Muscle layer of duodenum (tissue), 2 donors: ENCODE measurements at regions not wholly inside any gene's neighbourhood (a gene's known extent, or its start where the extent isn't known, plus 50 kb on each side); places are given as distances from the start of the nearest gene placed in this dataset.
"Not testable (repeated sequence)": the region's sequence is repeated elsewhere in the genome, so short reads cannot be mapped to it uniquely, and the experiment has no call there.

ENCODE experiments used
- H3K27ac ChIP-seq: one replicate; pipeline ENCODE4 v1.7.0; 2013; ENCODE audit warnings: mild to moderate bottlenecking, low read length
- H3K27me3 ChIP-seq: one replicate; pipeline ENCODE4 v1.7.0; 2013; ENCODE audit warnings: low read depth, mild to moderate bottlenecking, control low read depth, low read length
- H3K36me3 ChIP-seq, 2 donors: one replicate each; pipeline ENCODE4 v1.7.0; 2013; ENCODE audit warnings: low read length in 2 of 2, control low read depth in 1 of 2, mild to moderate bottlenecking in 1 of 2; ENCODE audit not compliant: insufficient read depth in 2 of 2, control insufficient read depth in 1 of 2
- H3K4me1 ChIP-seq, 2 donors: one replicate each; pipeline ENCODE4 v1.7.0; 2013; ENCODE audit warnings: low read length in 2 of 2, mild to moderate bottlenecking in 2 of 2, control low read depth in 1 of 2, moderate library complexity in 1 of 2; ENCODE audit not compliant: insufficient read depth in 2 of 2, control insufficient read depth in 1 of 2
- H3K4me3 ChIP-seq, 2 donors: one replicate each; pipeline ENCODE4 v1.7.0; 2013; ENCODE audit warnings: low read length in 2 of 2, low read depth in 1 of 2, mild to moderate bottlenecking in 1 of 2
- H3K9me3 ChIP-seq, 2 donors: one replicate each; pipeline ENCODE4 v1.7.0; 2013; ENCODE audit warnings: low read length in 2 of 2, control low read depth in 1 of 2, mild to moderate bottlenecking in 1 of 2; ENCODE audit not compliant: control insufficient read depth in 1 of 2
- donor health status: healthy.

DNA sequence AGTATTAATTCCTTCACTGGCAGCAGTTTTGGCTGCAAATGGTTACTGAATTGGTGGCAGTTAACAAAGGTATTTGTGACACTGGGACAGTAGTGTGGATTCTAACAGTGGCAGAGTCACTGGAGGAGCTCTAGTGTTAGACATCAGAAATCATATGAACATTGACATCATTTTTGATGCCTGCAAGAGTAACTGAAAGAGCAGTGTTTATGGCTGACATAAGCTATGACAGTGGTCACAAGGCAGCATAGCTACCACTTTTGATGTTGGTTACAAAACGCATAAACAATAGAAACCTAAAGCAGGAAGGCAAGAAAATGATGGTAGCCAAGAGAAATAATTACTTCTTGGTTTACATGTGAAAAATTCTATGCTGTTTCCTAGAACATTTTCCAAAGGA, 326.7 kb upstream of the MAN1A1 start:
- Histone ChIP-seq H3K4me1 (no peaks in the 10 kb centered on the region), H3K4me3 (no peak overlapping the region), H3K36me3 (no peaks in the 10 kb centered on the region), H3K27ac (no peak overlapping the region), H3K9me3 (no peaks in the 10 kb centered on the region), H3K27me3 (no peaks in the 10 kb centered on the region)

DNA sequence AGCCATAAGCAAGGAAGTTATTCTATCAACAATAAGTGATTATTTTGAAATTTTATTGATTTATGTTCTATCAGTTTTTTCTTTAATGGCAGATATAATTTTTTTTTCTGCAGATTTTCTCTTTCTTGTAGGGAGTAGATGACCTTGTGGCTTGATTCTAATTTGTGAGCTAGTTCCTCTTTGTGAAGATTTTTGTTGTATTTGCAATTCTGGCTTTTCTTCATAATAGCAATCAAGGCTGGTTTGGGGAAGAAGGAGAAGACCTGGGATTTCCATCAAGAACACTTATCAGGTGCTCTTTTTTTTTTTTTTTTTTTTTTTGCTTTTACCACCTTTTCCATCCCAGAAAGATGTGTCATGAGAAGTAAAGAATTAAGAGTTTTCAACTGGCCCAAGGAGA, 324.2 kb upstream of the MAN1A1 start:
- no peaks in the 10 kb centered on the region for H3K27me3 ChIP-seq
- no peaks in the 10 kb centered on the region for H3K4me1 ChIP-seq
- H3K36me3 ChIP-seq: no peaks in the 10 kb centered on the region
- no peak overlapping the region for H3K27ac ChIP-seq
- H3K9me3 ChIP-seq: no peaks in the 10 kb centered on the region
- no peak overlapping the region for H3K4me3 ChIP-seq

DNA sequence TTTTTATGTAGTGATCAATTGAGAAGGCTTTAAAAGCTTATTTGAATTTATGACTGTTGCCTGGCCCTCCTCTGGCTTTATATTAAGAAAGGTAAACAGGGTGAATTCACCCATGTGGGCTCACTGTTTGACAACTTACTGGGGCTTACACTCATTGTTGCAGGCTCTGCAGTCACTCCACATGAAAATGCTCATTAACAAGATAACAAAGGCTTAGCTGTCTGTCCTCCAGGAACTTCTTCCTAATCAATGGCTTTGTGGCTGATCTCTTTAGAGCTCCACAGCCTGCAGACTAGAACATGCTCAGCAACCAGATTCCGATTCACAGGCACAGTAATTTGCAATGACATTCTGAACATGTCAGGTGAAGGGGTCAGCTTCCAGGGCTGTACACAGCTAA, 323.2 kb upstream of the MAN1A1 start:
- no peaks in the 10 kb centered on the region for H3K9me3 ChIP-seq
- no peaks in the 10 kb centered on the region for H3K4me1 ChIP-seq
- no peak overlapping the region for H3K27ac ChIP-seq
- no peaks in the 10 kb centered on the region for H3K27me3 ChIP-seq
- H3K36me3 ChIP-seq: no peaks in the 10 kb centered on the region
- H3K4me3 ChIP-seq: no peak overlapping the region

DNA sequence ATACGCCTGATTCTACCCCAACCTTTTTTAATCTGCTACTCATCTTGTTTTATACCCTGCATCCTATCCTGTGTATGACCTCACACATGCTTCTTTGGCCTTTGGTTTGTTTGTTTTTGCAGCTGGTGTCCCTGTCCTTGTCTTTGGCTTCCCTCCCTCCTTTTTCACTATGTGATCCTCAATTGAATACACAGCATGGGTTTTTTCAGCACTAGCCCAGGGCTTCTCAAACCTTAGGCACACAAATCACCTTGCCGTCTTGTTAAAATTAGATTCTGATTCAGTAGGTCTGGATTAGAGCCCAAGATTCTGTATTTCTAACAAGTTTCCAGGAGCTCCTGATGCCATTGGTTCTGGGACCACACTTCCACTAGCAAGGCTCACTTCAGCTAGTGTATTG, 321.5 kb upstream of the MAN1A1 start:
- no peak overlapping the region for H3K27ac ChIP-seq
- H3K4me3 ChIP-seq: no peak overlapping the region
- no peaks in the 10 kb centered on the region for H3K9me3 ChIP-seq
- no peaks in the 10 kb centered on the region for H3K36me3 ChIP-seq
- no peaks in the 10 kb centered on the region for H3K27me3 ChIP-seq
- no peaks in the 10 kb centered on the region for H3K4me1 ChIP-seq

DNA sequence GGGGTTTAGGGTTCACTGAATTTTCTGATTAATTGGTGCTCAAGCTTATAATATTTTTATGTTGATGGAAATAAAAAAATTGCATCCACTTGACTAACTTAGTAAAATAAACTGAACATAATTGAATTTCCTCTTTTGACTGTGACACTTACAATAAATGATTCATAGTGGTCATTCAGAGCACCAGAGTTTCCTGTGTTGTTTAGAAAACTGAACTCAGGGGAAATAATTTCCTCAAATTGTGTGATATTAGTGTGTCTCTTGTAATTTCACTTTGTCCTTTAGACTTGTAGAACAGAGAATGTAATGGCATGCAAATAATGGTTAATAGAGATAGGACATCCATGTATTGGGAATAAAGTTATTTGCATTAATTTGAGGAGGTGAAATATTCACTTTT, 319.7 kb upstream of the MAN1A1 start:
- Histone ChIP-seq H3K4me3 (no peak overlapping the region), H3K36me3 (no peaks in the 10 kb centered on the region), H3K4me1 (no peaks in the 10 kb centered on the region), H3K9me3 (no peaks in the 10 kb centered on the region), H3K27ac (no peak overlapping the region), H3K27me3 (no peaks in the 10 kb centered on the region)

DNA sequence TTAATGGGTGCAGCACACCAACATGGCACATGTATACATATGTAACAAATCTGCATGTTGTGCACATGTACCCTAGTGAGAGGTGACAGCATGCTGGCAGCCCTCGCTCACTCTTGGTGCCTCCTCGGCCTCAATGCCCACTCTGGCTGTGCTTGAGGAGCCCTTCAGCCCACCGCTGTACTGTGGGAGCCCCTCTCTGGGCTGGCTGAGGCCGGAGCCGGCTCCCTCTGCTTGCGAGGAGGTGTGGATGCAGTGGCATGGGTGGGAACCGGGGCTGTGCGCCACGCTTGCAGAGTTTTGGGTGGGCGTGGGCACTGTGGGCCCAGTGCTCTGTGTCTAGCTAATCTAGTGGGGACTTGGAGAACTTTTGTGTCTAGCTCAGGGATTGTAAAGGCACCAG, 315.9 kb upstream of the MAN1A1 start:
- not testable (repeated sequence) for H3K27me3 ChIP-seq, H3K36me3 ChIP-seq, H3K27ac ChIP-seq, H3K9me3 ChIP-seq, H3K4me1 ChIP-seq, H3K4me3 ChIP-seq

DNA sequence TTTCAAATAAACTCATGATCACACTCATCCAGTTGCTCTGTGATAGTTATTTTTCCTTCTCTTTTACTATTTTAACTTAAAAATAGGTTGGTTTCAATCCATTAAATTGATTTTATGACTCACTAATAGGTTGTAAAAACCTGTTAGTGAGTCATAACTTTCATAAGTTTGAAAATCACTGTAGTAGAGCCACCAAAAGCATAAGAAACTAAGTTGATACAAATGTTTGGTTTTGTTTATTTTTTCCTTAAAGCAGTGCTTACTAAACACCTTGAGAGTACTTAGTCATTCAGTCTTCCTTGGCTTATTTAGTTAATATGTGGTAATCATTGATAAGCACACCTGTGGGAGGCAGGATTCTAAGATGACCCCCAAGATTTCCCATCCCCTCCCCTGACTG, 312.1 kb upstream of the MAN1A1 start:
- H3K36me3 ChIP-seq: no peaks in the 10 kb centered on the region
- no peak overlapping the region for H3K4me3 ChIP-seq
- H3K4me1 ChIP-seq: no peaks in the 10 kb centered on the region
- H3K9me3 ChIP-seq: no peaks in the 10 kb centered on the region
- H3K27me3 ChIP-seq: no peaks in the 10 kb centered on the region
- H3K27ac ChIP-seq: no peak overlapping the region

DNA sequence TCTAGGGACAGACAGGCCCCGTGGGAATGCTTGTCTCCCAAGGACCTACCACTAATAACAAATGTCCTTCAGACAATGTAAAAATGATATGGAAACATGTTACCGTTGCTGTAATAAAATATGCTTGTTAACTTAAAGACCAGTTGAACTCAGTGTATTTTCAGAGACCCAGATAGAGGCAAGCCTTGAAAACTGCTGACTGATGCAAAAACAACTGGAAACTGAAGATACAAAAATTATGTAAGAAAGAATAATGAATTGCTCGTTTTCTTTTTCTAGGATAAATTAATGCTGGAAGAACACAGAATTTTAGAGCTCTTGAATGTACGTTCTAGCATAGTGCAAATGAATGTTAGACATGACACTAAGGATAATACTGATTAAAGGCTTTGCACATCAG, 311.5 kb upstream of the MAN1A1 start:
- no peaks in the 10 kb centered on the region for H3K36me3 ChIP-seq
- H3K27me3 ChIP-seq: no peaks in the 10 kb centered on the region
- no peaks in the 10 kb centered on the region for H3K4me1 ChIP-seq
- no peak overlapping the region for H3K27ac ChIP-seq
- no peaks in the 10 kb centered on the region for H3K9me3 ChIP-seq
- H3K4me3 ChIP-seq: no peak overlapping the region

DNA sequence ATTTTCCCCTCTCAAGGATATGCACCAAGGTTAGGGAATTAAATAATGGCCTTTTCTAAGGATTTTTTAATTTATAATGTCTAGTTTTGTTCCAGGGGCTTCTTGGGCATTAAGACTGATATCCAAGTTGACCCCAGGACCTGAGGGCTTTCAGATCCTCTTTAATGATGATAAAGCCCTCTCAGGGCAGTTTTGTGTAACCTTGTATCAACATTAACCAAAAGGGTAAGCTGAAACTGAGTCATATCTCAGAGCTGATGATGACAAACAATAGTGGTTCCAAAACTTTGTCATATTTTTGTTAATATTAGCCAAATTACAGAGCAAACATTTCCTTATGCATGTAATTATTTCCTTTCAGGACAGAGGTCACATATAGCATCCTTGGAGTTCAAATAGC, 309.4 kb upstream of the MAN1A1 start:
- H3K9me3 ChIP-seq: no peaks in the 10 kb centered on the region
- no peaks in the 10 kb centered on the region for H3K36me3 ChIP-seq
- H3K27me3 ChIP-seq: no peaks in the 10 kb centered on the region
- H3K4me1 ChIP-seq: no peaks in the 10 kb centered on the region
- H3K27ac ChIP-seq: no peak overlapping the region
- H3K4me3 ChIP-seq: no peak overlapping the region

DNA sequence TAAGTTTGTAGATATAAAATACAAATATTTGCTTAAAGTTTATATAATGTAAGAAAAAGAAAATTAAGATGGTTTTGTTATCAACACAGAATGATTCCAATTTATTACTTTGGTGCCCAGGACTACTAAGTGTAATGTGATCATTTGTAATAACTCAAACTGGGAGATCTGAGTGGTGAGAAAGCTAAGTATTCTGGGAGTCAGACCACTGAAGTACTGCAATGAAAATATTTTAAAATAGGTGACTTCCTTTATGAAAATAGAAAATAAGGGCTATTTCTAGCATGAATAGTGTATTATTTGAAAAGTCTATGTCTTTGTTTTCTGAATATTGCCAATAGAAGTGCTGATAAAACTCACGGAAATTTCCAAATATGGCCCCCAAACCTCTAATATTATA, 305.6 kb upstream of the MAN1A1 start:
- Histone ChIP-seq H3K9me3 (no peaks in the 10 kb centered on the region), H3K36me3 (no peaks in the 10 kb centered on the region), H3K4me1 (no peaks in the 10 kb centered on the region), H3K4me3 (no peak overlapping the region), H3K27me3 (no peaks in the 10 kb centered on the region), H3K27ac (no peak overlapping the region)

DNA sequence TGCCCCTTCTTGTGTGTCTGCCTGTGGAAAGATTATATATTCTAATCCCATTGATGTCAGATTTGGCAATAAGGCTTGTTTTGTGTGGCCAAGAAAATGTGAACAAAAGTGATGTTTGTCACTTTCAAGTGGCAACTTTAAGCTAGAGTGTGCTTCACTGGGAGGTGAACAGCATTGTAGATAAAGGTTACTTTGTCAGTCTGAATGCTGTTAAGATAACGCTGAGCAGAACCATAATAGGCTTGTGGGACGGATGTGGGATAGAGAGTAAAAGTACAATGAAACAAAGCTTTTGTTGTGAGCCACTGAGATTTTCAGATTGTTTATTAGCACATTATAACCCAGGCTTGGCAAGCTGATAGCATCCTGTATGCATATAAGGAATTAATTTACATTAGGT, 303.8 kb upstream of the MAN1A1 start:
- Histone ChIP-seq H3K27me3 (no peaks in the 10 kb centered on the region), H3K36me3 (no peaks in the 10 kb centered on the region), H3K4me3 (no peak overlapping the region), H3K27ac (no peak overlapping the region), H3K4me1 (no peaks in the 10 kb centered on the region), H3K9me3 (no peaks in the 10 kb centered on the region)

DNA sequence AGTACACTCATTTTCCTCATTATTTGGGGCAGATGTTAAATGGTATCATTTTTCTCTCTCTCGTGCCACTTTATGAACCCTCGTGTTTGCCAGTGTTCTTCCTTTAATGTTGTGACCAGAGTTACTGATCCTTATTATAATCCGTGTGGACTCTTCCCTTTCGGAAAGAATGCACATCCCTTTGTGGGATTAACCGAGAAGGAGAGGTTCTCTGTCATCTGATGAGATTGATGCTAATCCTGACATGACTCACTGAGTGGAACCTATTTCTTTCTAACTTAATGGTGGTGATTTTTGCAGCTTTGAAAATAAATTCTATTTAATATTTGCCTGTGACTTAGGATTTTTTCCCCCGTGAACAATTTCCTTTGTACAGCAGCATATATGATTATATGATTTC, 300.0 kb upstream of the MAN1A1 start:
- no peak overlapping the region for H3K27ac ChIP-seq
- no peaks in the 10 kb centered on the region for H3K9me3 ChIP-seq
- no peaks in the 10 kb centered on the region for H3K36me3 ChIP-seq
- no peaks in the 10 kb centered on the region for H3K27me3 ChIP-seq
- H3K4me1 ChIP-seq: no peaks in the 10 kb centered on the region
- no peak overlapping the region for H3K4me3 ChIP-seq
